HG02885 (cell line): ENCODE measurements at regions not wholly inside any gene's neighbourhood (a gene's known extent, or its start where the extent isn't known, plus 50 kb on each side); places are given as distances from the start of the nearest gene placed in this dataset.

Experiments used
- ATAC-seq: cut with Tn5 transposase; IDR thresholded peaks from one replicate; pipeline ENCODE4 v1.9.1; 2021; ENCODE audit warnings: mild to moderate bottlenecking; ENCODE audit not compliant: unreplicated experiment, poor library complexity

GRCh38 chr12:91937009-91937408, 208.6 kb downstream of the BTG1 start:
- no peak for ATAC-seq

GRCh38 chr12:91935296-91935695, 210.3 kb downstream of the BTG1 start:
- ATAC-seq, result no peak

- no peak for ATAC-seq
These were observed 214.5 kb downstream of the BTG1 start for GRCh38 chr12:91931111-91931510.

GRCh38 chr12:91928501-91928900, 217.1 kb downstream of the BTG1 start:
- no peak for ATAC-seq

GRCh38 chr12:91926848-91927247, 218.8 kb downstream of the BTG1 start:
- no peak for ATAC-seq

- ATAC-seq, result no peak
These were observed 220.8 kb downstream of the BTG1 start for GRCh38 chr12:91924827-91925226.

DNA sequence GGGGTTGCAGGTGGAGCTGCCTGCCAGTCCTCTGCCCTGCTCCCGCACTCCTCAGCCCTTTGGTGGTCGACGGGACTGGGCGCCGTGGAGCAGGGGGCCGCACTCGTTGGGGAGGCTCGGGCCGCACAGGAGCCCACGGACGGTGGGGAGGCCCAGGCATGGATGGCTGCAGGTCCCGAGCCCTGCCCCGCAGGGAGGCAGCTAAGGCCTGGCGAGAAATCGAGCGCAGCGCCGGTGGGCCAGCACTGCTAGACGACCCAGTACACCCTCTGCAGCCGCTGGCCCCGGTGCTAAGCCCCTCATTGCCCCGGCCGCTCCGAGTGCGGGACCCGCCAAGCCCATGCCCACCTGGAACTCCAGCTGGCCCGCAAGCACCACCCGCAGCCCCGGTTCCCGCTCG, 221.8 kb downstream of the BTG1 start:
- no peak for ATAC-seq

DNA sequence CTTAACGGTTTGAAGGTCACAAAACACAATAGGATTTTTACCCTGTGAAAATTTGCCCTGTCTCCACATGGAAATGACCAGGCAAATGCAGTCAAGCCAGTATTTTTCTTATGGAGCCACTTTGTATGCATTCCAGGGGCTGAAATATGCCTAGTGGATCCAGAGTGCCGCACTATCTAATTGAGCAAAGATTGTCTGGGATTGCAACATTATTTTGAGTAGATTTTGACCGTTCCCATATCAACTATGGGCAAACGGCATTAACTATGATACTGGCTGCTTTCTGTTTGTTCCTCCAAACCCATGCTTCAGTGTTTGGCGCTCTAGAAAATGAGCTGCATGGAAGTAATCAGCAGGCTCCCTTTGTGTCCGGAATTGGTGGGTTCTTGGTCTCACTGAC, 223.0 kb downstream of the BTG1 start:
- no peak for ATAC-seq

DNA sequence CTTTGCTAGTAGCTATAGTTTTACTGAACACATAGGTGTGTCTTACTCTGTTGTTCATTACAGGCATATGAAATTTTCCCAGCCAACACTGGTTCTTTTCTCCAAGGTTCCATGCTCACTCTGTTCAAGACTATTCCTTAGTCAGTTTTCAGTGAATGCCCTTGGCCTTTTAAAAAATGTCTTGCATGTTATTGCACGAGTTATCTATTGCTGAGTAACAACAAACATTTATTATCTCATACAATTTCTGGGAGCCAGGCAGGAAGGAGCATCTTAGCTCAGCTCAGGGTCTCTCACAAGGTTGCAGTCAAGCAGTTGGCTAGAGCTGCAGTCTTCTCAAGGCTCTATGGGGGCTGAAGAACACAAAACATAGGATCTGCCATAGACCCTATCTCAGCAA, 223.5 kb downstream of the BTG1 start:
- ATAC-seq, result no peak

- ATAC-seq, result no peak
These were observed 224.1 kb downstream of the BTG1 start for GRCh38 chr12:91921555-91921954.

GRCh38 chr12:91920741-91921140, 224.9 kb downstream of the BTG1 start:
- no peak for ATAC-seq

GRCh38 chr12:91920276-91920675, 225.4 kb downstream of the BTG1 start:
- ATAC-seq, result no peak

DNA sequence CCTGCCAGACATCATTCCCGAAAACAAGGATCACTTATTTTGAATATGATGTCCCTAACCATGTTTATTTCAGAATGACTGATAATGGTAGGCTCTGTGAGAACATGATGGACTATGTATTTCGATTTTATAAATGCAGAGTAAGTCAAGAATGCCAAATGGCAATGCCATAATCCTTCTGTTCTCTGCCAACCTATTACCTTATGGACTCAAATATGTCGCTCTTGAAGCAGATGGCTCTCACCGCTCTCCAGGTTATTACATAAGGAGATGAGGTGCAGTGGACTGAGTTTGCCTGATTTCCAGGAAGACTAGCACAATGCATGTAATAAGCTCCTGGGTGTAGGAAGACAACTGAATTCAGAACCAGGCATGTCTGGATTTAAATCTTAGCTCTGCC, 227.2 kb downstream of the BTG1 start:
- ATAC-seq, result no peak

DNA sequence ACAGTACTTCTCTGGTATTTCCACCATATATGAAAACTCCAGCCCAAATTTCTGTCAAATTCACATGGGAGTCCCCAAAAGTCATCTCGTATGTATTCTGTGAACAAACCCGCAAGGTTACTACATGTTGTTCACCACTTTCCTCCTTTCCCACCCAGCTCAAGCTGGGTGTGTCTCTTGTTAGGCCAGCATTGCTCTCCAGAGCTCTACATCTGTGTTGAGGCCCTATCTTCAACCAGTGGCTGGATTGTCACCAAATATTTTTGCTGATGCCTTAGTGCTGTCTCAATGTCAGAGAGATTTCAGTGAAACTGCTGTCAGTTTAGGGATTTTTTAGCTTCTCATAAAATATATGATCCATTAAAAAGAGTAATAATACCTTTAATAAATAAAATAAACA, 230.9 kb downstream of the BTG1 start:
- no peak for ATAC-seq

DNA sequence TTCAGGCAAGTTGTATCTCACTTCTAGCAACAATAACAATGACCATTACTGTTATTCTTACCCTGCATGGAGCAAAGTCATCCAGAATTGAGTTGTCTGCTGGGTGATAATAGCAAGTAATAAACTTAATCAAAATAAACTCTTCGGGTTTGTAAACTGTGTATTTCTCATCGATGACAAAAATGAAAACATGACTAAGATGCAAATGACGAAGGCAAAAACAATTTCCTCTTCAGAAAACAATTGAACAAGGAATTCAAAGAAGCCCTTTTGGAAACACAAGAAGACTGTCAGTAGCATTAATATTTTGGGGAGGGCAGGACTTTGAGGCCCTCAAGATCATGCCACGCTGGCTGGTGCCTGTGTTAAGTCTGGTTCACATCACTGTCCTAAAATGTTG, 232.0 kb downstream of the BTG1 start:
- ATAC-seq, result no peak

- ATAC-seq, result no peak
These were observed 232.5 kb downstream of the BTG1 start for GRCh38 chr12:91913124-91913523.

- ATAC-seq, result no peak
These were observed 233.5 kb downstream of the BTG1 start for GRCh38 chr12:91912178-91912577.

- no peak for ATAC-seq
These were observed 234.7 kb downstream of the BTG1 start for GRCh38 chr12:91910871-91911388.

- no peak for ATAC-seq
These were observed 242.6 kb downstream of the BTG1 start for GRCh38 chr12:91902860-91903683.

DNA sequence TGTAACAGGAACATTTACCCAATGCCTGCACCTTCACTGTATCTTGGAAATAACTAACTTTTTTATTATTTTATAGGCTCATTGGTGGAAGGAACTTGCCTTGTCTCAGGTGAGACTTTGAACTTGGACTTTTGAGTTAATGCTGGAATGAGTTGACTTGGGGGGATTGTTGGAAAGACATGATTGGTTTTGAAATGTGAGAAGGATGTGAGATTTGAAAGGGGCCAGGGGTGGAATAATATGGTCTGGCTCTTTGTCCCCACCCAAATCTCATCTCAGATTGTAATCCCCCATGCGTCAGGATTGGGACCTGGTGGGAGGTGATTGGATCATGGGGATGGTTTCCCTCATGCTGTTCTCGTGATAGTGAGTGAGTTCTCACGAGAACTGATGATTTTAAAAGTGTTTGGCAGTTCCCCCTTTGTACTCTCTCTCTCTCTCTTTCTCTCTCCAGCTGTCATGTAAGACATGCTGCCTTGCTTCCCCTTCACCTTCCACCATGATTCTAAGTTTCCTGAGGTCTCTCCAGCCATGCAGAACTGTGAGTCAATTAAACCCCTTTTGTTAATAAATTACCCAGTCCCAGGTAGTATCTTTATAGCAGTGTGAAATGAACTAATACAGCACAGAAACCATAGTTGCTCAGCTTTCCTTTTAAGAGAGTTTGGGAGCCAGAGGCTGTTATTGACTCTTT, 244.1 kb downstream of the BTG1 start:
- no peak for ATAC-seq

DNA sequence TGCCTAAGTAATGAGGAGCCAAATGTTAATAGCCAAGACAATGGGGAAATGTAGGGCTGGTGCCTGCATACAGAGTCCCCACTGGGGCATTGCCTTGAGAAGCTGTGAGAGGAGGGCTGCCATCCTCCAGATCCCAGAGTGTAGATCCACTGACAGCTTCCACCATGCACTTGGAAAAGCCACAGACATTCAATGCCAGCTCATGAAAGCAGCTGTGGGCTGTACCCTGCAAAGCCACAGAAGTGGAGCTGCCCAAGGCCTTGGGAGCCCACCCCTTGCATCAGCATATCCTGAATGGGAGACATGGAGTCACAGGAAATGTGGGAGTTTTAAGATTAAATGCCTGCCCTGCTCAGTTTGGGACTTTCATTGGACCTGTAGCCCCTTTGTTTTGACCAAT, 244.7 kb downstream of the BTG1 start:
- ATAC-seq, result no peak

DNA sequence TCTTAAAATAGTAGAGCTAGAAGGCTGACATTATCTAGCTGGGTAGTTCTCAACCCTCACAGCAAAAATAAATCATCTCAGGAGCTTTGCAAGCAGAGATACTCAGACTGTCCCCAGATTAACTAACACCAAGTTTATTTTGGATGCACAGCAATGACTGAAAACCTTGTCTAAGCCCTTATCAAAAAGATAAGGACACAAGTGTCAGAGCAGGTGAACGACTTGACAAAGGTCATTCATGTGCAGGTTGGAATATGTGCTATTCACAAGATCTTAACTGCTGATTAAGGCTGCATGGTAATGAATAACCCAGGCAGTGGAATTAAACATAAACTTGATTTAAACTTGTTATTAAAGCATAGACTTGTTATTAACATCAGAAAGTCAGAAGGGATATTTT, 246.6 kb downstream of the BTG1 start:
- ATAC-seq, result no peak
